ENCODE measurements at regions not wholly inside any gene's neighbourhood (a gene's known extent, or its start where the extent isn't known, plus 50 kb on each side); places are given as distances from the start of the nearest gene placed in this dataset.

DNA sequence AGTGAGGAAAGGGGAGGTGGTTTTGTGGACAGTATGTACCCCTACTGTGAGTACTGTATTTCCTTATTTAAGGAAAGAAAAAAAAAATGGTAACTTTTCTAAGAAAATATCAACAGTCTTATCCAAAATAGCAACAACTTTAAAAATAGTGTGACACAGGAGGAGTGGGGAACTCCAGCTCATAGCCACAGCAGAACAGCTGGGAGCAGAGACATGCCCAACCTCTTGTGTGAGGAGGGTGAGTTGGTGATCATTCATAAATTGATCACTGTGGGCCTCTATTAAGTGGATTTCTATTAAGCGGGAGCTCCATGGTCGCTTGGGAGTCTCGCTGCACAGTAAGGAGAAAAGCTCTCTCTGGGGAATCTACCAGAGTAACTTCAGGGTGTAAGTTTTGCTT, 158.8 kb upstream of the DUSP10 start:
- no peak for DNase-seq

DNA sequence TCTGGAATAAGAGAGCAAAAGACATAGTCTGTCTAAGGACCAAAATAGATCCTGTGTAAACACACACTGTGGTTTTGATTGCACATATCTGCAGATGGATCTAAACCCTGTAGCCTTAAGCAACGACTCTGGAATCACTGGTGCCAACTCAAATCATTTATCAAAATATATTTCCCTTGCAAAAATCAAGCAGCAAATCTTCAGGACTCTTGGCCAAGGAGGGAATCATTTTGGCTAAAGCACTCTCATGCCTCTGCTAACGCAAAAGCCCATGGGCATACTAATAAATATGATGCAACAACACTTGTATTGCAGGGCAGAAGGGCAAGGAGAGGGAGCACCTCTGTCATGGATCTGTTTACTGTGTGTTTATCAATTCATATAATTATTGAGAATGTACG, 155.4 kb upstream of the DUSP10 start:
- DNase-seq: peak; percentile 74

DNA sequence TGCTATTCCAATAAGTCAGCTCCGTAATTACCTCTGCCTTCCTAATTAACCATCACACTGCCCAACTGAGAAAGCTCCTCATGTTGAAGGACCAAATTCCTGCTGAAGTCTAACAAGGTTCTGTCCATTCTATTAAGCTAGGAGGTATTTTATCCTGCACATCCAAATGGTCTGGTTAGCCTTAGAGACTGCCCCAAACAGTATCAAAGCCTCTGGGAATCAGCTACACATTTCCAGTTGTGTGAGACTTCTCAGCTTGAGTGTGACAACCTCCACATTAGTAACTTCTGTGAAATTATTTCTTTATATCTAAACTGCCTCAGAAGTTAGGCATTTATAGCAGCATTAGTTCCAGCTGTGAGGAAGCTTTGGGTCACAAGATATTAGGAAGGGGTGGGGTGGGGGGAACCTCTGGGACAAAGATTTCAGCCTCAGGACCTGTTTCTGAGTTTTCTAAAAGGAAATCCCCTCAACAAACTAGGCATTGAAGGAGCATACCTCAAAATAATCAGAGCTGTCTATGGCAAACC, 150.5 kb upstream of the DUSP10 start:
- DNase-seq: no peak

DNA sequence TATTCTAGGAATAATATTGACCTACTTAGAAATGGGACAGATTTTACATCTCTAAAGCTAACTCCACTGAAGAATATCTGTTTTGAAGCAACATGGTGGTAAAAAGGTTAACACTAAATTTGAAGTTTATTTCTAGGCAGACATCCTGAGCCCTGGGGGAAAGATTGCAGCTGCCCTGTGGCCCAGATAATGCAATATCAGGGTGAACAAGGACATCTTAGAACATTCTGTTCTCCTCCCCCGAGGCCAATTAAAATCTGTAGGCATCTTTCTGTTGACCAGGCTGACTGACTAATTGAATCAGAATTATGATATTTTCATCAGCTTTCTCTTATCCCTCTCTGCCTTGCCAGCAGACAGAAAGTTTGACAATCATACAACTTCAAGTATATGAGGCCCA, 149.8 kb upstream of the DUSP10 start:
- peak; percentile 71 for DNase-seq

DNA sequence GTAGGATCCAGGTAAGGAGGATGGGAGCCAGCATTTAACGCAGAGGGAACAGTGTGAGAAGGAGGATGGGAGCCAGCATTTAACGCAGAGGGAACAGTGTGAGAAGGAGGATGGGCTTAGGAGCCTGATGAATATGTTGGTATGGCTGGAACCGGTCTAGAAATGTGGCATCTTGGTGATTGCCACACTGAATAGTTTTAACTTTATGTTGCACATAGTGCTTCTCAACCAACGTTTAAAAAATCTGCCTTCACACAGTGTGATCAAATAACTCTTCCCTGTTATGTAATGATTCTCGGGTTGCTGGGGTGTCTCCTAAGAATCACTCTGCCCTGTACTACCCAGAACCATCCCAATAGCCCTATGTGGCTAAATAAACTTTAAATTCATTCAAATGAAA, 146.9 kb upstream of the DUSP10 start:
- DNase-seq: no peak

DNA sequence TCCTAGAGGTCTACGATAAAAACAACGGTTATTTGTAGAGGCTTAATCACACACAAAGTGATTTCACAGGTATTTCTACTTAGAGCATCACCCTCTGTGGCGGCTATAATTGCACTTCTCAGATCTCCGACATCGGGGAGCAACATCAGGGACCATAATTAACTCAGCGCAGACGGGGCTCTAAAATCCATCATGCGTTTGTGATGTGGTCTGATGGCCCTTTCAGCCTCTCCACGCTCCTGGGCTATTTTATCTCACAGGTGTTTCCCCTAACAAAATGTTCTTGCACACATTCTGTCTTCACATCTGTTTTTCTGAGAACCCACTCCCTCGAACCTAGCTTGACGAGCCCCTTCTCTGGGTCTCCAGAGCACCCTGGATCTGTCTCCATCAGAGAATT, 146.3 kb upstream of the DUSP10 start:
- DNase-seq: no peak

DNA sequence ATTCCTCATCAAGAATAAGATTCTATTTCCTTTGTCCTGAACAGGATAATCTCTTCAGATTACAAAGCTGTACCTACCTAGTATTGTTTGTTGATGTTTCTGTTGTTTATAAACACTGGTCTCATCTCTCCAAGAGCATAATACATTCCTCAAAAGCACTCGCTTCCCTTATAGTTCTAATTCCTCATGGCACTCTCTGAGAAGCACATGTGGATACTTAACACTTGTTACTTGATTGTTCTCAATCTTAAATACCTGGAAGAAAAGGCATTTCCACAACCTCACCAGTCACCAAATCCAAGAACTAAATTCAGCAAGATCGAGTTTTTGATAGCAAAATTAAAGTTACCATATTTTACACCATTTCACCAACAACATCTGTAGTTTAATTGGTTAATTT, 145.9 kb upstream of the DUSP10 start:
- DNase-seq: no peak

DNA sequence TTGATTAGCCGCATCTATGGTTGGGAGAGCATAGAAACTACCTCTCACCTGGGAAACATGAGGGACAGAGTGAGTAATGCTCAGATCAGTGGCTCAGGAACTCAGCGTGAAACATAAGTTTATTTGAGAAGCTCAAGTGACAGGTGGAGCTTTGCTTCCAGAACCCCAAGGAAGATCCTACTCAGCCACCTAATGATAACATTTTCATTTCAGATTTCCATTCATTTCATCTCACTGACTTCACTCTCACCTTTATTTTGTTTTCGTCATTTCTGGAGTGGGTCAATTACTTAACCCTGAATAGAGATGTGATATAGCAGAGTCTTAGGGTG, 145.5 kb upstream of the DUSP10 start:
- no peak for DNase-seq

DNA sequence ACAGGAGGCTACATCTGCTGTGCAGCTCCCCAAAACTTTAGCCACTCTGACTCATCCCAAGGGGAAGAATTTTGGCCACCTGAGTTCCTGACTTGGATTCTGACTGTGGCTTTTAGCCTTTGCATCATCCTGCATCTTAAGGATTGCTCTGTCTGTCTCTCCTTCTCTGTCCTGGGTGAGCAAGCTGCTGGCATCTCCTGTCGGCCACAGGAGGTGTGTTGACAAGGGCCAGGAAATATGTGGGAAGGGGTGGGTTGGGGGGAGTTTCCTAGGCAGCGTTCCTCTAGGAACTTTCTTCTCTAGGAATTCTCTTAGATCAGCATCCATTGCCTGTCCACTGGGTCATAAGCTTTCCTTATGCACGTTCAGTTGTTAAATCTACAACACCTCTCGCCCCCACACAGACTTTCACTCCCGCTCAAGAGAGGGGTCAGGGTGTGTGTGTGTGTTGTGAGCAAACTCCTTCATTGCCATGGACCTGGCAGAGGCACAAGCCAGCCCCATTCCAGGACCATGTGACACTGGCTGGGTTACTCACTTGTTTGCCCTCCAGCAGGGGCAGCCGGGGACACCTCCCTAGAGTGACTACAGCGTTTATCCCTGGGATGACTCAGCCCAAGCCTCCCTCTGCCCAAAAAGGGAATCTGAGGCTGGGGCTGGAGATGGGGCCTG, 145.0 kb upstream of the DUSP10 start:
- DNase-seq: peak; percentile 96

DNA sequence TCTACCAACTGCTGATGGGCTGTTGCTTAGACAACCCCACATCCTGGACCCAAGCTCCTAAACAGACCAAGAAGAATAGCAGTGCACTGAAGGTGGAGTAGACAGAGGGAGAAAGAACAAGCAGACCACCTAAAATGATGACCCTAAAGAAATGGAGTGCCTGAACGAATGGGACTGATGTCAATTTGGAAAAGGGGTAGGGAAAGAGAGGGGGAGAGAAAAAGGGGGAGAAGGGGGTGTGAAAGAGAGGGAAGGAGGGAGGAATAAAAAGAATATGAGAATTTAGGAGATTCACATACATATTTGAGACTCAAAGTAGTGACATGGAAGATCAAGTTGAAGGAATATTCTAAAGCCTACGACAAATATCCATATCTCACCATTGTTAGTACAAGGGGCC, 144.4 kb upstream of the DUSP10 start:
- no peak for DNase-seq

DNA sequence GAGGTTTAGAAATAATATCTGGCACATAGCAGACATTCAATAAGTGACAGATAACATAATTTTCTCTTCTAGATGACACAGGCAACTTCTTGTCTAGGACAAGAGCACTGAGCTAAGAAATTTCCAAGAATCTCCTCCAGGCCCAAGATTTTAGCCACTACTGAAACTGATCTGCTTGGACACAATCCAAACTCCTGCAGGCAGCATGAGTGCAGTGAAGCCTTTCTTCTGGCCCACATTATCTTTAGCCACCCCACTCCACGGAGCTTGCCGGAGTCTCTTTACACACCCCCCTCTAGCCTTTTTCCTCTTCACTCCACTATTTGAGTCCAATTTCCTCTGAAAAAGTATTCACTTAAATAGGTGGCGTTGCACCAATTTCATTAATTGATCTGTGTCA, 142.9 kb upstream of the DUSP10 start:
- no peak for DNase-seq

DNA sequence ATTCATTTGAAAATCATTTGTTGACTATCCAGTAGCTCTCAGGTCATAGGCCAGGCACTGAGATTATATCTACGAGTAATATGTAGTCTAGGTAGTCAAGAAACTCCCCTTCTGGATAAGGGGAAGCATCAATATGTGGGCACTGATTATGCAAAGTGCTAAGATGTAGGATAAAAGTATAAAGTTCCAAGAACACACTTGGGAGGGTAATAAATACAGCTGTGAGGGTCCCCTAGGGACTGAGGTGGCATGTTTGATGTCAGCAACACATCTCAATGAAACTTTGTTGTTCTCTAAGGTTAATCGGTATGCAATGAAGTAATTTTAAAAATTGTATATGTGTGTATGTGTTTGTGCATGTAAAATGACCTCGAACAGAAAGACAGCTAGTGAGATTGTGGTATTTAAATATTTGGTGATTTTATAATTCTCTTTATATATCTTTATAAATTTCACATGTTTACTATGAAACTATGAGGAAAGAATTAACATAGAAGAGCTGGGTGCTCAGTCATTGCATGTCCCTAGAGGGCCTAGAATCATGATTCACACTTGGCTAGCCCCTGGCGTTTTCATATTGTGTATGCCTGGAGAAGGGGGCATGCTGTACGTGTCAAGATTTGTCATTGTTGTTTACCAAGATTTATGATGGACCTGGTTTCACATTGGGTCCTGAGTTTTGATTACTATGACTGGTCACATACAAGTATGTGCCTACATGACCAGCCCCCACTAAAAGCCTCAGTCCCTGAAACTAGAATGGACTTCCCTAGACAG, 140.1 kb upstream of the DUSP10 start:
- no peak for DNase-seq

DNA sequence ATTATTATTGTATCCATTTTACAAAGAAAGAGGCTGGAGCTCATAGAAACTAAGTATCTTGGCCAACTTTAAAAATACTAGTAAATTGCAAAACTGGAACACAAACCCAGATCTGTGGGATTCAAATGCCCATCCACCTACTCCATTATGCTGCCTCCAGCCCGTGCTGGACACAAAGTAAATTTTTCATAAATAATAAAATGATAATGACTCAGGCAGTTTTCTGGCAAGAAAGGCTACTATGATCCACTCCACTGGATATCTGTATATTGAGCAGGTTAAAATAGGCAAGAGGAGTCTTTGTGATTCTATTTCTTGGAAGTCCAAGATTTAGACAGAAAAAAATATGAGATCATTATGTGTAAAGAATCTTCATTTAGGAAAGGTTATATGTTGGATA, 138.3 kb upstream of the DUSP10 start:
- DNase-seq: no peak

DNA sequence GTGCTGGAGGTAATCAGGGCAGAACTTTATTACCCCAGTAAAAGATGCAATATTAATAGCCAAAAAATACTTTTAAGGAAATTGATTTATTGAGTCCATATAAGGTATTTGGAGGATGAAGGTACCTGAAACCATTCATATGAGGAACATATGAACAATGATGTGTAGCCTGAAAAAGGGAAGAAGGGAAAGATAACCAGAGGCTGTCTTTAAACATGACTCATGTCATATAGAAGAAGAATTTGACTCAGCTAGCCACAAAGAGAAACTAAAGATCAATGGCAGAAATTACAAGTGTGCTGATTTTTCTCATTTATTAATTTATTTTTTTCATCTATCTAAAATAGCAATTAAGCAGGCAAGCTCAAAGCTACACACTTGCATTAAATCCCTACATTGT, 136.2 kb upstream of the DUSP10 start:
- no peak for DNase-seq

DNA sequence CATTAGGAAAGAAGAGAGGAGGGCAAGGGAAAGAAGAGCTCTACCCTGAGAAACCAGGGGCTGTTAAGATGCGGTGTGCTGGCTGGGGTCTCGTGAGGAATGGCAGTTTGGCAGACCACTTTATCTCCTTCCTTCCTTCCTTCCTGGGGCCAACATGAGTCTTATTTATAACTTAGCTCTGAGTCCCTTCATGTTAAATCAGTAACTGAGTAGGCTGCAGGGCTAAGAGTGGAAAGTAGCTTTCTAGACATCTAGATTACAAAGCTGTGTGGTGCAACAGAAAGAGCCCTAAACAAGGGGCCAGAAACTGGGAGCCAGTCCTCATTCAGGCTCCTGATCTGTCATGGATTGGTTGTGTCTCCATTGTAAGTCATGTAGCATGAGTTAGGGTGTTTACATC, 135.4 kb upstream of the DUSP10 start:
- DNase-seq: no peak

DNA sequence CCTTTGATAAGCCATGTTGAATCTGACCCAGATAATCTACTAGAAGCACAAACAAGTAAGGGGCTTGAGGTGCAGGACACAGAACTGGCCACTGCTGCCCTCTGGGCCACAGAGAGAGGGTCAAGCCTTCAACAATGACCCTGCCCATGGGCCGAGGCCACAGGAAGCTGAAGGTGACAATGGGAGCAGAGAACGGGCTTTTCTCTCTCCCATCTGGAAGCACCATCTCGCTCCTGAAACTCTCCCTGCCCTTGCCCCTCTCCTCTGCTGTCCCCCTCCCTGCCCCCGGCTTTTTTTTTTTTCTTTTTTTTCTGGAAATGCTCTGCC, 133.1 kb upstream of the DUSP10 start:
- no peak for DNase-seq

DNA sequence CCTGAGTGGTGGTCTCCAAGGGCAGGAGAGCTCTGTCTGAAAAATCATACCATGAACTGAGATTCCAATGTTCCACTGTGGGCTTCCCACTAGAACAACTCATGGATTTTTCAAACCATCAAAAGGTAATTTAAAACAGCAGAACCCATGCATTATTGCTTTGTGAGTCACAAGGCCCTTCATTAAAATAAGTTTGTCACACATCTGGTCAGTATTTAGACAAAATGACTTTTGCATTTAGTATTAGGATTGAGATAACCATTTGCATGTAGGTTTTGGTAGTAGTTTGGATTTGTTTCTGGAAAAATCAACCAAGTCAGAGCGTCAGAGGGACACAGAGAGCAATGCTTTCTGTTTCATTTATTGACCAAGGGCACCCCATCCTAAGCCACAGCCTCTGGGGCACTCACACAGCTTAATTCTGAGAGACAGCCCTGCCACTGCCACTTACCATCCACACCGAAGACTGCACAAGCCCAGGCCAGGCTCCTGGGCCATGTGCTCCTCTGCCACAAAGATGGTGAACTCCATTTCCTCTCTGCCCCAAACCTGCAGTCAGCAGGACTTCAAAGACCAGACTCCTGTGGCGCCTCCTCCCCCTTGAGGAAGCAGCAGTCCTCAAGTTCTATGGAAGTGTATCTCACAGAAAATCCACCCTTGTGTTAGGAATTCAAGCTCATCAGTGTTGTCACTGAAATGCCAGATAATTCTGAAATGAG, 132.6 kb upstream of the DUSP10 start:
- peak; percentile 75 for DNase-seq

DNA sequence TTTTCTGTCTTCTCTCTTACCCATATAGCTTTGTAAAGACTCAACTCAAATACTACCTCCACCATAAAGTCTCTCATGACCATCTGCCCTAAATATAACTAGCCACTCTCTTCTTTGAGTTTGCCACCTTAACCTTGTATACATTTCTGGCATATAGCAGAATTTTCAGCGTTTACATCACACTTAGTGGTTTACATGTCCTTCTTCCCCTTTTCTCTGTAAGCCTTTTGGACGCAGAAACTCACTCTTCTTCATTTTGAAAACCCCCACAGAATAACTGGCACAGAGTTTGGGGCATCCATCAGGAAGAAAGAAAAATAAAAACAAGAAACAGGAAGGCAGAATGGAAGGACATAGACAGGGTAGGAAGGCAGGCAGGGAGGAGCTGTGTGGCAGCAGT, 131.8 kb upstream of the DUSP10 start:
- no peak for DNase-seq

DNA sequence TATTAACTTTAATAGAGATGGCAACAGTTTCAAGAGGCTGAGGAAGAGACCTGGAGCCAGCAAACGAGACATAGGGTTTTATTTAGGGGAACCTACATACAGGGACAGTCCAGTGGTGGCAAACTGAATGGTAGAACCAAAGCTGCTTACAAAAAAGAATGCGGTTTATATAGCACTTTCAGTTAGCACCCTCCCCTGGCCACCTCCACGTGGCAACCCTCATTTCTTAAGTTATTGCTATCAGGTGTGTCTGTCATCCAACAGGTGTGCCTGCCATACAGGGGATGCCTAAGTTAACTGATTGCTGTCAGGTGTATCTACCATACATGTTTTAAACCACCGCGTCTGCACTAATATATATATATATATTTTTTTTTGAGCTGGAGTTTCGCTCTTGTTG, 129.2 kb upstream of the DUSP10 start:
- DNase-seq: no peak

DNA sequence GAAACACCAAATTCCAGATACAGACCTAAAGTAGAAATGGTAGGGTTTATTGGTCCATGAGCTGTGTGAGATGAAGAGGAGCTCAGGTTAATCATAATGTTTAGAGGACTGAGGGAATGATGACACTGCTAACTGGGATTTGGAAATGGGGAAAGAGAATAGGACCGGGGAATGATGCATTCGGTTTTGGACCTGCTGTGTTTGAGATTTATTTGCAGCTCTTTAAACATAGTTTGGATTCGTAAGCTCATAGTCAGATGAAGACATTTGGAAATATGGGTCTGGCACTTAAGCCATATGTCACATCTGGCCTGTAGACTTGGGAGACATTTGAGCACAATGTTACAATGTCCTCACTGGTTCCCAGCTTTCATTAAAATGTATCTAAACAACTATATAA, 127.9 kb upstream of the DUSP10 start:
- peak; percentile 73 for DNase-seq

DNA sequence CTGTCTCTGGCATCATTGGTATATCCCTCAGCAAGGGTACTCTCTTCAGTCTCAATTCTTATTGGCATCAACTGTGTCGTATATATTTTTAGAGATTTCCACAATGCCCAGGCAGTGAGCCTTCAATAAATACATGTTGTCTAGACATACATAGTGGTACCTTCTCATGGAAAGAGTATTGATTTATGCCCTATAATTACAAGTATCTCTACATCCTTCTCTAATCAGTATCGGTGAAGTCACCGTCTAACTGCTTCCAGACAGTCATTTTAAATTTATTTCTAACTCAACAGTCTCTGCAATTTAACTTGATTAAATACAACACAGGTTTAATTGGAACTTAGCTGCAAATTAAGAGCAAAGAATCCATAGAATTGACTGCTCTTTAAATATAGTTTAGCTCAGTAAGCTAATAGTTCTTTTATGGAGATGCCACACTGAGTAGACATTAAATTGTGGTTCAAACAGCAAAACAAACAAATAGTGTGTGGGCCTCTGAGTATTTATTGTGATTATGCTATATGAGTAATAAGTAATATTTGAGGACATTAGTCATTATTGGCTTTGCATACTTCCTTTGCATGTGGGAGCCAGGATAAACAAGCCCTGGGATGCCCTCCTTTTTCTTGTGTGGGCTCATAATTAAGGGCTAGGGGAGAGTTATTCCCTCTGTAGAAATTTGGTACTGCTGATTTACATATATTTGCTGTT, 126.9 kb upstream of the DUSP10 start:
- peak; percentile 88 for DNase-seq

DNA sequence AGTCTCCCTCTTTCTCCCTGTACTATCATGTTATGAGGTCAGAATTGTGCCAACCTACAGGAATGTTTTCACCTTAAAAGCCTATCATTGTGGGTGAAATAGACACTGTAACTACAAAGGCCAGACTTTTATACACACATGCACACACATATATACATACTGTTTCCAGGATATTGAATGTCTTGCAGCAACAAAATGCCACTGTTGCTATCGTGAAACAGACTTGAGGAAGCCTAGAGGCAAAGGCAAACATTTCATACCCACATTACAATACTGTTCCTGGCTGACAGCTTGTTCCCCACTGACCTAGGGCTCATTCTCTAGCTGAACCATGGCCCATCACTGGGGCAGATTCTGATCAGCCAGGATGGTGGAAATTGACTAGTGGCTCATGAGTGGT, 125.1 kb upstream of the DUSP10 start:
- DNase-seq: no peak

DNA sequence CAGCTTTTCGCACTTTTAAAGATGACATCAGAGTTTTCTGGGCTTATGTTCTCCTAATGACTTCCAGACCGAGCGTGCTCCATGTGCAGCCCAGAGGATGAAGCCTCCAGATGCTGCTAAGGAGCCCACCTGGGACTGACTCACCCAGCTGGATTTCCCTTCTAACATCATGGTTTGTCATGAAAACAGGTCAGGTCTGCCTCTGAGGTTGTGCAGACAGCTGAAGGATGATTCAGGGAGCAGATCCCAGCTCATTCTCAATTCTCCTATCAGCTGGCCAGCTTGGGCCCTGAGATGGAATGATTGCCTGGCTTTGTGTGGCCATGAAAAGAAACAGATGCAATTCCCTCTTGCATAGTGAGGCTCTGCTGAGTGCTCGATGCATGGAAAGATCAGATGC, 123.9 kb upstream of the DUSP10 start:
- peak; percentile 29 for DNase-seq

DNA sequence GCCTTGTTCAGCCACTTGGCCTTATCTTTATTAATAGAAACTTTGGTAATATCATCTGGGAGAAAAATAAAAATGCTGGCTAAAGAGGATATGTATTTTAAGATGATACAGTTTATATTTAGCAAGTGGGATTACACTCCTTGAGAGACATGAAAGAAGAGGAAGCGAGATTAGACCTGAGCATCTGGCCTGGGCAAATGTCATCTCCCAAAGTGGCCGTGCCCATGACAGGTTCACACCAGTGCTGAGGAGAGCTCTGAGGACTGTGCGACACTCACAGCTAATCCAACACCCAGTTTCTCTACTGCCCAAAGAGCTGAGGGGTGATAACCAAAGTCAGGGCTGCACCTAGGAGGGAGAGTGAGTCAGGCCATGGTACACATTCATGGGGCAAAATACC, 121.7 kb upstream of the DUSP10 start:
- no peak for DNase-seq
